ENCODE measurements at regions not wholly inside any gene's neighbourhood (a gene's known extent, or its start where the extent isn't known, plus 50 kb on each side); places are given as distances from the start of the nearest gene placed in this dataset.

GRCh38 chr7:76149847-76150691, 51.6 kb upstream of the SRRM3 start:
- DNase-seq = no peak
